Keratinocyte (primary cell): ENCODE measurements at regions not wholly inside any gene's neighbourhood (a gene's known extent, or its start where the extent isn't known, plus 50 kb on each side); places are given as distances from the start of the nearest gene placed in this dataset.

Experiments
- DNase-seq: peaks from one replicate; pipeline ENCODE4 v3.0.0-alpha.2; 2011; ENCODE audit warnings: low read depth, missing footprints, low spot score
- FAIRE-seq: peaks from 2 replicates; lab custom pipeline; 2011; peaks lifted over from hg19 to GRCh38; lab: Jason Lieb, UNC
- H2AFZ ChIP-seq: 2 replicates; pipeline ENCODE4 v1.6.0; 2012; ENCODE audit warnings: low read length, control low read depth, inconsistent platforms; ENCODE audit not compliant: control insufficient read depth
- H3K27ac ChIP-seq: 2 replicates; pipeline ENCODE4 v1.5.1; 2011; ENCODE audit warnings: low read length; ENCODE audit not compliant: control insufficient read depth, insufficient read depth
- H3K27me3 ChIP-seq: 3 replicates; pipeline ENCODE4 v1.6.0; 2011; ENCODE audit warnings: low read length; ENCODE audit not compliant: control insufficient read depth, insufficient read depth; ENCODE audit errors: extremely low read depth
- H3K36me3 ChIP-seq, 2 experiments: 2 replicates in 1 of 2; 3 replicates in 1 of 2; pipeline ENCODE4 v1.5.1; 2011; ENCODE audit warnings: low read length in 2 of 2, mild to moderate bottlenecking in 1 of 2; ENCODE audit not compliant: control insufficient read depth in 2 of 2, insufficient read depth in 2 of 2; ENCODE audit errors: extremely low read depth in 1 of 2
- H3K4me1 ChIP-seq: 3 replicates; pipeline ENCODE4 v1.5.1; 2011; ENCODE audit warnings: low read length; ENCODE audit not compliant: control insufficient read depth, insufficient read depth; ENCODE audit errors: extremely low read depth
- H3K4me2 ChIP-seq: 3 replicates; pipeline ENCODE4 v1.6.0; 2011; ENCODE audit warnings: low read depth, low read length; ENCODE audit not compliant: control insufficient read depth, insufficient read depth; ENCODE audit errors: extremely low read depth
- H3K4me3 ChIP-seq, 3 experiments: fragments of 200-600 bp in 1 of 3; sonication (generic) in 1 of 3; 2 replicates in 2 of 3; 3 replicates in 1 of 3; pipeline ENCODE4 v1.5.1; 2011 to 2016; ENCODE audit warnings: low read length in 3 of 3, mild to moderate bottlenecking in 3 of 3, control low read depth in 2 of 3, inconsistent platforms in 1 of 3, low read depth in 1 of 3, mixed read lengths in 1 of 3, mixed run types in 1 of 3, moderate library complexity in 1 of 3; ENCODE audit not compliant: control insufficient read depth in 2 of 3, insufficient read depth in 2 of 3; ENCODE audit errors: extremely low read depth in 1 of 3
- H3K79me2 ChIP-seq: 2 replicates; pipeline ENCODE4 v1.6.0; 2012; ENCODE audit warnings: low read length; ENCODE audit not compliant: control insufficient read depth, insufficient read depth
- H3K9ac ChIP-seq: 3 replicates; pipeline ENCODE4 v1.6.0; 2011; ENCODE audit warnings: low read length; ENCODE audit not compliant: control insufficient read depth, insufficient read depth; ENCODE audit errors: extremely low read depth
- H3K9me1 ChIP-seq: 3 replicates; pipeline ENCODE4 v1.6.0; 2011; ENCODE audit warnings: low read length; ENCODE audit not compliant: control insufficient read depth, insufficient read depth; ENCODE audit errors: extremely low read depth
- H3K9me3 ChIP-seq: 2 replicates; pipeline ENCODE4 v1.5.1; 2012; ENCODE audit warnings: low read depth, low read length; ENCODE audit not compliant: control insufficient read depth
- H4K20me1 ChIP-seq: 3 replicates; pipeline ENCODE4 v1.6.0; 2011; ENCODE audit warnings: low read length; ENCODE audit not compliant: control insufficient read depth, insufficient read depth; ENCODE audit errors: extremely low read depth
- EZH2 ChIP-seq: IDR thresholded peaks from one replicate; pipeline ENCODE4 v1.6.1; 2012; ENCODE audit warnings: inconsistent platforms, mild to moderate bottlenecking, low read length, moderate library complexity
- dilution Hi-C: fragments of 300-500 bp; cut with MboI; formaldehyde crosslinking; loops from one replicate; pipeline ENCODE4 v1.7.0; 2020; ENCODE audit warnings: low sequenced_read_pairs; ENCODE audit not compliant: extremely low pct_ligation_motif_present
- TF ChIP-seq, protein P1 (sequence below), 3 experiments: IDR thresholded peaks in 1 of 3; conservative IDR thresholded peaks in 1 of 3; optimal IDR thresholded peaks in 1 of 3; 2 replicates in 2 of 3; 3 replicates in 1 of 3; pipeline versions ENCODE3 to v1.5.1; 2011; ENCODE audit warnings: low read length in 3 of 3, mild to moderate bottlenecking in 3 of 3, moderate library complexity in 2 of 3, control low read depth in 1 of 3, inconsistent platforms in 1 of 3; ENCODE audit not compliant: insufficient read depth in 2 of 3; ENCODE audit errors: extremely low read depth in 1 of 3

DNA sequence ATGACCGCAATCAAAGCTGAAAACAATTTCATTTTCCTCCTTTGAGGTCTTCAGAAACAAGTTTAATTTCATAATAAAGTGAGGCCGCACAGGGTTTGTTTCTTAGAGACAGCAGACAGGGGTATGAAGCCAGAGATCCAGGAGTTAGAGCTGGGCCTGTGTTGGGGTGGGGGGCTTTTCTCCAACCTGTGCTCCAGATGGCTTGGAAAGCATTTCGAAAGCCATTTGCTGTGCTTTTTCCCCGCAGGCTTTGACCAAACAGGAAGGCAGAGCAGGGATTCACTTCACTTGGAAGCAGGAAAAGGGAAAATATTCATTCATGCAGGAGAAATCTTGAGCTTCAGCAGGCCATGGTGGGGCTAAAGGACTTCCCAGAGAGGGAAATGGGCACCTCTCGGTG, 617.4 kb downstream of the SOX6 start:
- Histone ChIP-seq H3K36me3 (no peaks in the 10 kb centered on the region), H3K9me1 (no peaks in the 10 kb centered on the region), H3K4me3 (no peak overlapping the region), H4K20me1 (no peaks in the 10 kb centered on the region), H2AFZ (no peak overlapping the region), H3K9ac (no peak overlapping the region), H3K9me3 (no peaks in the 10 kb centered on the region), H3K4me2 (no peak overlapping the region), H3K27me3 (no peaks in the 10 kb centered on the region), H3K79me2 (no peaks in the 10 kb centered on the region), H3K27ac (no peak overlapping the region), H3K4me1 (no peaks in the 10 kb centered on the region)
- no peak for DNase-seq
- no peak for FAIRE-seq
- dilution Hi-C loops = no loop called here
- no peak for TF ChIP-seq EZH2
- TF ChIP-seq, protein P1, sequence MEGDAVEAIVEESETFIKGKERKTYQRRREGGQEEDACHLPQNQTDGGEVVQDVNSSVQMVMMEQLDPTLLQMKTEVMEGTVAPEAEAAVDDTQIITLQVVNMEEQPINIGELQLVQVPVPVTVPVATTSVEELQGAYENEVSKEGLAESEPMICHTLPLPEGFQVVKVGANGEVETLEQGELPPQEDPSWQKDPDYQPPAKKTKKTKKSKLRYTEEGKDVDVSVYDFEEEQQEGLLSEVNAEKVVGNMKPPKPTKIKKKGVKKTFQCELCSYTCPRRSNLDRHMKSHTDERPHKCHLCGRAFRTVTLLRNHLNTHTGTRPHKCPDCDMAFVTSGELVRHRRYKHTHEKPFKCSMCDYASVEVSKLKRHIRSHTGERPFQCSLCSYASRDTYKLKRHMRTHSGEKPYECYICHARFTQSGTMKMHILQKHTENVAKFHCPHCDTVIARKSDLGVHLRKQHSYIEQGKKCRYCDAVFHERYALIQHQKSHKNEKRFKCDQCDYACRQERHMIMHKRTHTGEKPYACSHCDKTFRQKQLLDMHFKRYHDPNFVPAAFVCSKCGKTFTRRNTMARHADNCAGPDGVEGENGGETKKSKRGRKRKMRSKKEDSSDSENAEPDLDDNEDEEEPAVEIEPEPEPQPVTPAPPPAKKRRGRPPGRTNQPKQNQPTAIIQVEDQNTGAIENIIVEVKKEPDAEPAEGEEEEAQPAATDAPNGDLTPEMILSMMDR (optimal IDR thresholded peaks at IDR 0.05 in 1 of 3, IDR thresholded peaks at IDR 0.05 in 1 of 3, conservative IDR thresholded peaks at IDR 0.05 in 1 of 3; ENCODE audit: extremely low read depth in 1 of 3, insufficient read depth in 2 of 3, low read length in 3 of 3) = no peak

DNA sequence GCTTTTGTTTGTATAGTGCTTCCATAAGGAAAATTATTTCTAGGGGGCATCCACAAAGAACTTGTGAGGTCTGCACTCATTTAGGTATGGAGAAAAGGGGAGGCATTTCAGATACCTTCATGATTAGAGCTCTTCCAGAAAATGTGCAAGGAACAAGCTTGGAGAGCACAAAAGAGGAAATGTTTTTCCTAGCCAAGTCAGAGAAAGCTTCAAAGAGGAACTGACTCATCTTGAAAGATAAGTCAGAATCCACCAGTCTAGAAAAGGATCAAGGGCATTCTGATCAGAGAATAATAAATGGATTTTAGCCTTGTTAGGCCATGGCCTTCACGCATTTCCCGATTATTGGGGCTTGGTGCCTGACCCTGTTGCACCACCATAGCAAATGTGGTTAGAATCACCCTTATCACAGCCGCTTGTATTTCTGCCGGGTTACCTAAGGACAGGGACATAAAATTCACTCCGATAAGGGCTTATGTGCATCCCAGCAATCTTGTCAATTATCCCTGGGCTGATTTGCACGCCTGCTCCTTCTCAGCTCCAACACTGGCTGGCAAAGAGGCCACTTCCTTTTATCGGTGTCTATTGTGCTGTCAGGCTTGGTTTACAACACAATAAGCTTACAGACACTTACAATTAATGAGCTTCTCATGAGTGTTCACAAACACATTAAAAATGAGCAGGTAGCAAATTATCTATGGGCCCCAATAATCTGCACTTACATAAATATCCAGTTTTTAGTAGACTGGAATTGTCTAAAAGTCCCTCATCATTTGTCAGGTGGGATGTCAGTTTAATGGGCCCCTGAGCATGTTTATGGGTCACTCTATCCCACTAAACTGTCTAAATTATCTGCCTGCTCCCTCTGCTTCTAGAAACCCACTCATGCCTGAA, 613.5 kb downstream of the SOX6 start:
- Histone ChIP-seq H3K79me2 (no peaks in the 10 kb centered on the region), H3K27ac (no peak overlapping the region), H3K9me1 (no peaks in the 10 kb centered on the region), H3K36me3 (no peaks in the 10 kb centered on the region), H3K9ac (no peak overlapping the region), H2AFZ (no peak overlapping the region), H3K27me3 (no peaks in the 10 kb centered on the region), H4K20me1 (no peaks in the 10 kb centered on the region), H3K4me2 (no peak overlapping the region), H3K9me3 (no peaks in the 10 kb centered on the region), H3K4me3 (no peak overlapping the region), H3K4me1 (no peaks in the 10 kb centered on the region)
- no peak for TF ChIP-seq EZH2
- TF ChIP-seq, protein P1 (optimal IDR thresholded peaks at IDR 0.05 in 1 of 3, IDR thresholded peaks at IDR 0.05 in 1 of 3, conservative IDR thresholded peaks at IDR 0.05 in 1 of 3; ENCODE audit: extremely low read depth in 1 of 3, insufficient read depth in 2 of 3, low read length in 3 of 3) = no peak
- FAIRE-seq (no peak), DNase-seq (no peak)
- dilution Hi-C loops = no loop called here
